Middle frontal gyrus (tissue), 1 donor: ENCODE measurements at regions not wholly inside any gene's neighbourhood (a gene's known extent, or its start where the extent isn't known, plus 50 kb on each side); places are given as distances from the start of the nearest gene placed in this dataset.

Source experiments
- DNase-seq: peaks from one replicate; pipeline ENCODE4 v3.0.0-alpha.2; 2015; ENCODE audit warnings: low spot score; ENCODE audit errors: extremely low spot score

DNA sequence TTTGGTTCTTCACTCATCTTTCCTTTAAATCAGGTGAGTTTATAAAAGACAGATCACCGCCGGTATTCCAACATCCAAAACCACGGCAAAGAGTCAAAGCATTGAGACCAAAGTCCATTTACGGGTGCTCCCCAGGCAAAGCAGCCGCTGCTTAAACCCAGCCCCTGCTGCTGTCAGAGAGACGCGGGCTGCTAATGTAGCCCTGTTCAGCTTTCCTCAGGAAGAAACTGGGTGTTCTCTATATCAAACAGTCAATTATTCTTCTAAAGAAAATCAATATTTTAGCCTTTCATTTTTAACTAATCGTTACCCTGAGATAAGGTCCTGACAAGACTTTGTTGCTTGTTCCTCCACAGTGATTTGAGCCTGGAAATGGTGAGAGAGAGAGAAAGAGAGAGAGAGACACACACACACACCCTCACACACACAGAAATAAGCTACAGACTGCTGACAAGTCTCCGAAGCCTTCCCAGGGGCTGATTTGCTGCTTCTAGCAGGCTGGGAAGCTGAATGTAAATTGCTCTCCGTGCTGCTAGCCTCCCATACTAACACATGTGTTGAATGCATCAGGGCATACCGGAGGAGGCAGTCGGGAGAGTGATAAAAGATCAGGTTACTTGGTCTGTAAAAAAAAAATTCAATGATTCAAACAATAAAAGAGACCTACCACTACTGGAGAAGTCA lies 183.0 kb upstream of the ANK3 start:
- DNase-seq, result peak; percentile 73

DNA sequence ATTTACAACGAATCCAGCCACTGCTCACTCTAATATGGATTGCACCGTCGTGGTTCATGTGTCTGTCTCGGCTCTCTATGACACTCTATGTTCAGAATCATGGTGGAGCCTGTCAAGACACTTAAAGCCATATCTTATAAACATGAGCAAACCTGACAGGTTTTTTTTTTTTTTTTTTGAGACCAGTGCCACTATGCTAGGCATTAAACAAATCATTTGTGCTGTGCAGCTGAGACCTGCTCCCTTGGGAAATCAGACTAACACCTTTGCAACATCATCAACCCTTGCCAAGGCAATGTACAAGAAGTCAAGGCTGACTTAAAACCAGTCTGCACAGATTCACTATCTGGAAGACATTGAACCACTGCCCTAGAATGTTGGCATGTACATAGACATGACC lies 181.2 kb upstream of the ANK3 start:
- no peak for DNase-seq

DNA sequence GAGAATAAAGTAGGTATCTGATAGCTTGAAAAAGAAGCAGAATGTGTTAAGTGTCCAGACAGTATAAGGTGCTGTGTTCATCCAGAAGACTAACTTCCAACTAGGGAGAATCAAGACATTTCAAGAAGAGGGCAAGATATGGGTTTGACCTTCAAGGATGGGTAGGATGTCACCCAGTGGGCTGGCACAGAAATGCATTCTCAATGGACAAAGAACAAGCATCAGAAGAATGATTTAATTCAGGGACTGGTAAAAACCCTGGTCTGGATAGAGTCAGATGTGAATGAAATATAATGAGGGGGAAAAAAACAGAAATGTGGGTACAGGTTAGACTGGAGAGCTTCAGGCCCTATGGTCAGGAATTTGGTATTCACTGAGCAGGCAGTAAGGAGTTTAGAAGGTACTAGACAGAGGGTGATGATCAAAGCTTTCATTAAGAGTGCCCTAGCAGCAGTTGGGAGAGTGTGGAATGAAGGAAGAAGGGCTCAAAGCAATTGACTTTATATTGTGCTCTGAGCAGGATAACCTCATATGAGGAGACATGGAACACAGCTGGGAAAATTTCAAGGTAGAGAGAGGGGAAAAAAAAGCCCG lies 180.7 kb upstream of the ANK3 start:
- DNase-seq, result no peak

DNA sequence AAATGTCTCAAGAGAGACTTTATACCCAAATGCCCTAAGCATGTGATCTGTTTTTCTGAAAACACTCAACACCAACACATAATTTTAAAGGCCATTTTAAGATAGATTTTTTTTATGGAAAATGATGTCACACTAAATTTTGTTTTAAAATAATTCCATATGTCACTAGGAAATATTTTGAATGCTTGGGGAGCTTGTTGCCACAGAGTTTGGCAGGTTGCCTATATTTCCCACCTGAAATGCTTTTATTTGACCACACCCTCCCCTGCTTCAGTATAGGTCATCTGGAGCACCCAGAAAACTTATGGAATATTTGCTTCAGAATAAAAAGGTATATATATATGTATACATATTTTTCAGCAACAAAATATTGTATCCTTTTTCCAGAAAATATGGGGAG lies 180.0 kb upstream of the ANK3 start:
- no peak for DNase-seq

DNA sequence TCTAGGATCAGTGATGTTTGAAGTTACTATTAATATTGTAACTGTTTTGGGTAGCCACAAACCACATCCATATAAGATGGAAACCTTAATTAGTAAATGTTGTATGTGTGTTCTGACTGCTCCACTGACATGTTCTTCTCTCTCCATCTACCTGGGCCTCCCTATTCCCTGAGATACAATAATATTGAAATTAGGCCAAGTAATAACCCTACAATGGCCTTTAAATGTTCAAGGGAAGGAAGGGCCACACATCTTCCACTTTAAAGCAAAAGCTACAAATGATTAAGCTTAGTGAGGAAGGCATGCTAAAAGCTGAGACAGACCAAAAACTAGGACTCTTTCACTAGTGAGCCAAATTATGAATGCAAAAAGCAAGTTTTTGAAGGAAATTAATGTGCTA lies 176.4 kb upstream of the ANK3 start:
- no peak for DNase-seq

DNA sequence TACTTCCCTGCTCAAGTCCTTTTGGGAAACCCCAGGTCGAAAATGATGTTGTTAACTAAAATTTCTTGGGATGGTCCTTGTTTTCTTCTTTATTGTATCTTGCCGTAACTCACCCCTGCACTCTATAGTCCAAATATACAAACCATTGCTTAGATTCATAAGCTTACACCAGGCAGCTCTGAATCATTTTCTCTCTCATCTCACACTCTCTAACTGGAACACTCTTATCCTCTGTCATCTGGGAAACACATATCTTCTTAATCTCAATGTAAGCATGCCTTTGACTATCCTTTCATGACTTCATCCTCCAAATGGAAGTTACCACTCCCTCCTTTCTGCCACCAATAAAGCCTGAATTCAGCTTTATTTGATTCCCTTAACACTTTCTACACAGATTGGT lies 175.8 kb upstream of the ANK3 start:
- no peak for DNase-seq

DNA sequence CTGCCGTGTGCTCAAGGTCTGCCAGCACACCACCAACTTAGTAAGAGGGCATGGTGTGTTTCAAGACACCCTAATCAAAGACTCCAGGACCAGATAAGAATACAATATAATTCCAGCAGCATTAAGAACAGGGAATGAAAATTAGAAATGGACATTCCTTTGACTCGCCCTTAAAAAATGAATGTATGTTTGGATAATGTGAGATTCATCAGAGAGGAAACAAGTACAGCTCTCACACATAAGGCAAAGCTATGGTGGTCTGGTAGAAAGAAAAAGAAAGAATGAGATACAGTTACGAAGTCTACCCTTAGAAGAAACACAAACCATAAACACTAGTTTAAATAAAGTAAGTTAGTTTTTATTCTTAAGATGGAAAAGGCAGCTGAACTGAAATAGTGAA lies 174.8 kb upstream of the ANK3 start:
- no peak for DNase-seq

DNA sequence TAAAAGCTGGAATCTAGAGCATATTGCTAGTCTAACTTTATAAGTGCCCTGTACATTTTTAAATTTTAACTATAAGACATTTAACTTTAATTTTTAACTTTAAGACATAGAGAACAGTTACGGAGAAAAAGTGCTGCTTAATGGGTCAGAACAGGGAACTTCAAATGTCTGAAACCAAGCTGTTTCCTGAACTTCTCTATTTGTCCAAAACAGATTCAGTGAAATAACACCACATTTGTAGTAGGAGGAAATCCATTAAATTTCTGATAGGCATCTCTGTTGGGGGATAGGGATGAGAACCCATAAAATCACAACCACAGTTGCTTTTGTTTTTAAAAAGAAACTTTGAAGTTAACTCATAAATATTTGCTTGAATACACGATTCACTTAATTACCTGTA lies 170.8 kb upstream of the ANK3 start:
- DNase-seq, result no peak

DNA sequence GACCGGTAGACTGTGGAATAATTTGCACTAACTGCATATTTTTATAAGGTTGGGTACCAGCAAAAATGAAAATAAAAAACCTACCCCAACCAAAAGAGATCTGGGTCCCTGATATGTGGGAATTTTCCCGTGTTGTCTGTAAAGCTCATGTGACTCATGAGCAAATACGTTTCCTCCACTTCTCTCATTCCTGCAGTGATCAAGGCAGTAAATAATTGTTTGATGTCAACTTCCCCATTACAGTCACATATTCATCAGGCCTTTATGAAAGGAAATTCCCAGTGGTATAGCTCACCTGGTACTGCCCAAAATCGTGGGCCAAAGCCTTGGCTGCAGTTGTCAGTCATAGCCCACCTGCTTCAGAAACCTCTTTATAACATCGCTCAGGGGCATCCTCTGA lies 166.0 kb upstream of the ANK3 start:
- no peak for DNase-seq

DNA sequence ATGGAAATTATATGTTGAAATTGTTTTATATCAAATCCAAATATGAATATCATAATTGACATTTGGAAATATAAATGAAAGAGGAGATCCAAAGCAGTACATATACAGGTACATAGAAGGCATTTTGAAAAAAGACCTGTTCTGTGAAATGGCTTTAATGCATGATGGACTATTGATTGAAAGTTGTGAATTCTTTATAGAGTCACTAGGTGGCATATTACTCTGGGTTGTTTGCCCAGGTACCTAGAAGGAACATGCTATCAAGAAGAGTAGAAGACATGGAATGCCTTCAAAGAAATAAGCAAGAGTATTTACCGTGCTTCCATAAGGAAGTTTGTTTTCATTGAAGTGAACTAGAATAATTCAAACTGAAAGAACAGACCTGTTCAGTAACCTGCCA lies 160.0 kb upstream of the ANK3 start:
- DNase-seq, result no peak

DNA sequence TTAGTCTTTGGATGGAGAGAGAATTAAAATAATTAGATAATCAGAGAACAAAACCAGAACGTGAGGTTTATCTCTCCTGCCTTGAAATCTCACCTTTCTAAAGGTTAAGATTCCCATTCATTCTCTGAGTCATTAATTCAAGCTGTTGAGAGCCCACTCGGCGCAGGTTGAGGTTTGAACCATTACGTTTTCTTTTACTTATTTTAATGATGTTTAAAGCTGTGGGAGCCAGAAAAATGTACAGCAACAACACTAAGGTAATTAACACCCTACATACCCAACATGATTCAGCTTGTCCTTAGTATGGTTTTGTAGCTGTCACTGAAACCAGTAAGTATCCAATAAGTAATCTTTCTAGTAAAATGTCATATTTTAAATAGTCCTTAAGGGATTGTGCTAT lies 153.0 kb upstream of the ANK3 start:
- no peak for DNase-seq

DNA sequence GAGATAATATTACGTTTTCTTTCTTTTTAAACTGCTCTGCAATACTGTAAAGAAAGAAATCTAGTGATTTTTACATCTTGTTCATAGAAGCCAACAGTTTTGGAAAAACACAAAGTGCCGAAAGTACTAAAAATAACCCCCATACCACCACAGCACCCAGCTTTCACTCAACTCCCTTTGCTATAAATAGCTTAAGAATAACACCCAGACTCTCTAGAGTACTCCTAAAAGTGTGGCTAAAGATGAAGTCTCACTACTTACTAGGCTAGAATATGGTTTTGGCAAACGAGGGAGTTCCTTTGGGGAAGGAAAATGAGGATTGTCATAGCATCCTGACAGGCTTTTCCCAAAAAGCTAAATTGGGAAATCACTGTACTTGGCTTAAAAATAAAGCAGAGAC lies 151.8 kb upstream of the ANK3 start:
- no peak for DNase-seq

DNA sequence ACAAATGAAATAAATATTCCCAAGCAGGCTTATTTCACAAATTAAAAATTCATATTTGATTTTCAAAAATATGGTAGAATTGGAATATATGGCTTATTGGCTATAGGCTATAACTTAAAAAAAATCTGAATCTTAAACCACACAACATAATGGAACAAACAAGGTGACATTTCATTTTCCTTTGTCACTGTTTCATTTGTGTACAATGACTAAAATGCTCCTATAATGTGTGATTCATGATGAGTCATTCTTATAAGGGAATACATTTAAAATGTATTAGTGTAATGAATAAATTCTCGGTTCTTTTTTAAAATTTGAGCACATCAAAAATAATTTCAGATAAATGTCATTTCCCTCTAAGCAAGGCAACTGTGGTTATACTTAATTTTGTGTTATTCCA lies 148.0 kb upstream of the ANK3 start:
- DNase-seq, result no peak

DNA sequence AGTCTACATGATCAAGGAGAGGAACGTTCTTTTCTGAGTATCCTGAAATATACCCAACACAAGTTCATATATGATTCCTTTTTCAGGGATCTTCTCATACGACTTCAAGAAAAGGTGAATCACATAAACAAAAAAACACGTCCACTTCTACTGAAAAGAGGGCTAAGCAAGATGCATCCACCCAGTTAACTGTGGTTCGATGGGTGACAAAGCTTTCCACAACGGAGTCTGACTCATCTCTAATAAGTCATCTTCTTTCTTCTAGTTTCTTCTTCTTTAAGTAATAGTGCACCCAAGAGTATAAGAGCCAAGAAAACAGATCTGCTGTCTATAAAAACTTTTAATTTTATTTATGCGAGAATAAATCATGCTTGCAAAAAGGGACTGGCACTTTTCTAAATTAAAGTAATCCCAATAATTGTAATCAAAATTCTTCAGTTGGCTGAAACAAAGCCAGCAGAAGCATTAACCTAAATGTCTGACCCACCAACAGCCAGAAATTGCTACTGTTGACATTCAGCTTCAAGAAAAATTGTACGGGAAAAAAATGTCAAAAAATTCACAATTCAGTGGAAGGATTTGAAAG lies 146.9 kb upstream of the ANK3 start:
- no peak for DNase-seq

DNA sequence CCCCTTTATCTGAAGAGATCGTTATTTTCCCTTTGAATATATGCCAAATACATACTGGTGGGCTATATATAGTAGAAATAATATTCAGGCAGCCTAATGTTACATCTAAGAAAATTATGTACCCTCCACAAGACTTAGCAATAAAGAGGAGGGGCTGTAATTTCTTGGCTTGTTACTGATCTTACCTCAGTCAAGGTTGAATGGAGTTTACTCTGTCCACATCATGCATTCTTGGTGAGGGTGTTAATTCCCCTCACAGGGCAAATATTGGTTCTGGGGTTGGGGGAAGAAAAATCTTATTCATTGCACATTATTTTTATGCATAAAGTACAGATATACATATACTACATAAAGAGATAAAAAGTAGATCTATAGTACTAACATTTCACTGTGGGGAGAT lies 145.8 kb upstream of the ANK3 start:
- DNase-seq, result no peak

DNA sequence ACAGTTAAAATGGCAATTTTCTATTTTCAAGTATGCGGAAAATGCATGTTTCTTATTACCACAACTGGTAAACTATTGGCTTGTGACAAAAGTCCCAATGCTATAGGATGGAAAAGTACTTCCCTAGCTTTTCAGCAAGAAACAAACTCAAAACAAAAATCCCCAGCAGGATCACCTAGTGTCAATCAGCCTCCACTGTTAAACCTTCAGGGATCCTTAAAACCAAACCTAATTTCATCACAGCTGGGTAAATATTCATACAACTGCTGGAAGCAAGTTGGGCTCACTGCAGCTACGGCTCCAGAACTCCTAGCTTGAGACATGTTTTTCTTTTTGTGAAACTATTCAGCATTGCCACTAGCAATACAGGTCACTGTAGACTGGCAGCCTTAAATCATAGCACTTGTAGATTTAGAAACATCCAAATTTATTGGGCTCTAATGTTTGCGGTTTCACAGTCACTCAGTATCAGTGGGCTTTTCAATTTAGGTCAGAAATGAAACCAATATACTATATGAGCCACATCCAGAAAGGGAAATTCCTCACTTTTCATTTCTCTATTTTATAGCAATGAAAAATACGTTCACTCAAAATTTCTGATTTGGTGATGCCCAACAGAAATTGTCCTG lies 145.2 kb upstream of the ANK3 start:
- no peak for DNase-seq

DNA sequence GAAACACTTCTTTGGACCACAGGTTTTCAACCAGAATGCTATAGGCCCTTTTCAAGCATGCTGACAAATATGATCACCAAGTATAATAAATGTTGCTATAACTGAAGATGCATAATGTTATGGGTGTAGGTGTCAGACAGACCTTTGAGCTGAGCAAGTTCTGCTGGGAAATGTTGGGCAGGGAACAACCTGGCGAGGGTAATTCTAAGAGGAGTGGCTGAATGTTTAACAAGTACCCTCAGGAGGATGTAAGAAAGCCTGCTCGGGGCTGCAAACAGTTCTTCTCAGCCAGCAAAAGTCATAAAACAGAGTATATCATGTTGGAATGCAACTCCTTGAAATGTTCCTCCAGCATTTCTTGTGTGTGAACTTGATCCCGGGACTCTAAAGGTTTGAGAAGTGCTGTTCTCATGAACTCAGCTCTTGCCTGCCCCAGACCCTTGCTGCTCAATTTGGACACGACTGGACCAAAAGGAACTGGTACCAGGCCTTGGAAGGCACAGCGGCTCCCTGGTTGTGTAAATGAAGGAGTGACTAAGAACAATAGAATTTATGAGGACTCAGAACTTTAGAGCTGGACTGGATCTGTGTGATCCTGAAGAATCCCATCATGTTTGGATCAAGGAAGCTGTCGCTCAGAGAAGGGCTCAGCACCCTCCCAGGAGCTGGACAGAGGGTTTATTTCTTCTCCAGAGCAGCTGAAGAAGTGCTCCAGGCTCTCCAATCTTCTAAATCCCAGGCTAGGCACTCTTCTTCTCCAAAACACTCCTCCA lies 143.2 kb upstream of the ANK3 start:
- no peak for DNase-seq

DNA sequence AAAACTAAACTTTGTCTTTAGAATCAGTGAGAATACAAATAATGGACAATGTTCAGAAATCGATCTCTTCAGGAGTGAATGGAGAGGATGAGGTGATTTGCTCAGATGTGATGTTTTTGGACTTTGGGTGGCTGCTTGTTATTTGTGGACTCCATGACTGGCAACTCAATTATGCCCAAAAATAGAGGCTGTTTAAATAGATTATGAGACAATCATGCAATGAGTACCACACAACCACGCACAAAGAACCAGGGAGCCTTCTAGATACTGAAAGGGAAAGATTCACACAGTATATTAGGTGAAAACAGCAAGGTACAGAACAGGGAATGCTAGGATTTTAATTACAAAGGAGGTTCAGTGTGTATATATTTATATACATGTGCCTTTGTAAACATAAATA lies 141.3 kb upstream of the ANK3 start:
- DNase-seq, result no peak

DNA sequence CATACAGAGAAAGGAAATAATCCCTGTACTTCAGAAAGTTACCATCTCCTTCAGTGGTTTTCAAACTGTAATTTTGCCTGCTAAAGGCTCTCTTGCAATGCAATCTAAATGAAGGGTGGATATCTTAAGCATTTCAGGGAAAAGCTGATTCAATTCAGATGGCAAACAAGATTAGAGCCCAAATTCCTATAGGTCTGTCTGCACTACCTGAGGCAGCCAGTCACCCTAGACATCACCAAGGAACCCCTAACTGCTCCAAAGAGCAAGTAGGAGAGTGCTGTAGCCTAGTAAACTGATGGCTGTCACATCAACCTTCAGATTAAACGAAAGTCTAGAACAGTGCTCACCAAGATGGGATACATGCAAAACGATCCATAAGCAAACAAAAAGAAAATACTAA lies 138.0 kb upstream of the ANK3 start:
- DNase-seq, result no peak

DNA sequence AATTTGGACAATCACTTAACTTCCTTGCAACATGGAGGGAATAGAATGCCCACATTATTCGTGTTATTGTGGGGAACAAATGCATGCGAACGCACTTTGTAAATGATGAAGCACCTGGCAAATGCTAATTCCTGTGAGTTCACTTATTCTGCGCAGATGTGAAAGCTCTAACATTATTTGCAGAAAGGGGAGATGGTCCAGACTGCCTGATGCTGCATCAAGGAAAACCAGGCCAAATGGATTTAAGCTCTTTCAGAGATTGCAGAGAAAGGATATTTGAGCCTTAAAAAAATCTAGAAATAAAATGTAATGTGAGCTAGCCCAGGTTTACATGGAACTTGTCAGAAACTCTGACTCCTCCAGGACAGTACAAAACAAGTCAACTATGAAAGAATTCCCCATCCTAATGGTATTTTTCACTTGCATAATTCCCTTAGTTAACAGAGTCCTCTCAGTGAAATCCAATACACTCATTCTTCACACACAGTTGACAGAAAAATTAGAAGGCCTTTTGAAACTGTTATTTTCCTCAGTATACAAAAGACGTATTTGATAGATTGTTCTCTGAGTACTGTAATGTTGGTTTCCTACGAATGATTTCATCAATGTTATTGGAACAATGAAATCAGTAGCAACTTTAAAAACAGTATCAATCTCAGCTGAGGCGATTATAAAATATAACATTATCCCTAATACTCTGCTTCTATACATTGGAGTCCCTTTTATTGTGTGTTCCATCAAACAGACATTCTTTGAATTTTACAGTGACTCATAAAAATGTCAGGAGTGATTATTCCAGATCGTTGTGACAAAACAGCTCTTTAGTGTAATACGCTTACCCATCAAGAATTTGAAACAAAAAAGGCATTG lies 136.3 kb upstream of the ANK3 start:
- no peak for DNase-seq

DNA sequence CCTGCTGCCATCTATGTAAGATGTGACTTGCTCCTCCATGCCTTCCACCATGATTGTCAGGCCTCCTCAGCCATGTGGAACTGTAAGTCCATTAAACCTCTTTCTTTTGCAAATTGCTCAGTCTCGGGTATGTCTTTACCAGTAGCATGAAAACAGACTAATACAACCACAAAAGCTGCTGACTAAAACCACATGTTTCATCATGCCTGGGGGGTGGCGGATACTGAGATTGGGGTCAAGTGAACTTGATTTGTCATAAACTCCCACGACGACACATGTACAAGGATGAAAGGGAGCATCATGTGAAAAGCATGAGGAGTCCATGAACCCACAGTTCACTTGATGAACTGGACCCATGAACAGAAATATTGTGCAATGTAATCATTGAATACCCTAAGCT lies 134.9 kb upstream of the ANK3 start:
- no peak for DNase-seq
